CD4-positive, CD25-positive, alpha-beta regulatory T cell (primary cell): ENCODE measurements at regions not wholly inside any gene's neighbourhood (a gene's known extent, or its start where the extent isn't known, plus 50 kb on each side); places are given as distances from the start of the nearest gene placed in this dataset.

Experiments used
- ATAC-seq, 2 donors: fragments of 150-1000 bp; cut with Tn5 transposase; one replicate each; pipeline ENCODE4 v1.10.0; 2021; ENCODE audit warnings: low read depth in 2 of 2, moderate number of reproducible peaks in 2 of 2, moderate library complexity in 1 of 2
- DNase-seq, 3 donors: peaks; one replicate each; pipeline versions ENCODE4 v3.0.0 to v3.0.0-alpha.2; 2012 to 2022; ENCODE audit warnings: mixed read lengths in 1 of 3
- H3K27ac ChIP-seq: one replicate; pipeline ENCODE4 v1.7.0; 2013; ENCODE audit warnings: mild to moderate bottlenecking, low read length; ENCODE audit not compliant: insufficient read depth, poor library complexity, severe bottlenecking
- H3K27me3 ChIP-seq: one replicate; pipeline ENCODE4 v1.7.0; 2013; ENCODE audit warnings: low read length; ENCODE audit not compliant: control insufficient read depth, insufficient read depth
- H3K36me3 ChIP-seq: one replicate; pipeline ENCODE4 v1.7.0; 2013; ENCODE audit warnings: mild to moderate bottlenecking, low read length, moderate library complexity; ENCODE audit not compliant: control insufficient read depth, insufficient read depth
- H3K4me1 ChIP-seq: 2 replicates; pipeline ENCODE4 v1.7.0; 2013; ENCODE audit warnings: mild to moderate bottlenecking, low read length; ENCODE audit not compliant: insufficient read depth, control insufficient read depth, poor library complexity, severe bottlenecking
- H3K4me3 ChIP-seq: one replicate; pipeline ENCODE4 v1.7.0; 2013; ENCODE audit warnings: low read depth, mild to moderate bottlenecking, low read length, moderate library complexity
- H3K9me3 ChIP-seq, 2 experiments: 1 replicate in 1 of 2; 2 replicates in 1 of 2; pipeline ENCODE4 v1.7.0; 2013; ENCODE audit warnings: low read length in 2 of 2, mild to moderate bottlenecking in 1 of 2, moderate library complexity in 1 of 2; ENCODE audit not compliant: control insufficient read depth in 2 of 2
- H3K27ac Mint-ChIP-seq, 3 donors: one replicate each; pipeline ENCODE4 v1.8.0; 2020 to 2022; ENCODE audit warnings: mild to moderate bottlenecking in 3 of 3, mixed read lengths in 3 of 3, moderate library complexity in 2 of 3
- H3K27me3 Mint-ChIP-seq: one replicate; pipeline ENCODE4 v1.8.0; 2022; ENCODE audit warnings: mild to moderate bottlenecking, mixed read lengths
- H3K36me3 Mint-ChIP-seq: one replicate; pipeline ENCODE4 v1.8.0; 2020; ENCODE audit warnings: mixed read lengths
- H3K4me1 Mint-ChIP-seq, 4 donors: one replicate each; pipeline ENCODE4 v1.8.0; 2020 to 2022; ENCODE audit warnings: mixed read lengths in 4 of 4, mild to moderate bottlenecking in 1 of 4
- H3K4me3 Mint-ChIP-seq, 4 donors: one replicate each; pipeline ENCODE4 v1.8.0; 2020 to 2022; ENCODE audit warnings: mild to moderate bottlenecking in 4 of 4, mixed read lengths in 4 of 4, moderate library complexity in 3 of 4
- H3K9me3 Mint-ChIP-seq, 7 donors: one replicate each; pipeline ENCODE4 v1.8.0; 2020 to 2022; ENCODE audit warnings: mixed read lengths in 7 of 7, mild to moderate bottlenecking in 3 of 7, moderate library complexity in 2 of 7

- Histone ChIP-seq H3K4me3 (no peak overlapping the region), H3K9me3 (no peaks in the 10 kb centered on the region), H3K4me1 (no peaks in the 10 kb centered on the region), H3K36me3 (no peaks in the 10 kb centered on the region), H3K27ac (no peak overlapping the region), H3K27me3 (peaks cover 3% of the 10 kb centered on the region)
- H3K27ac Mint-ChIP-seq: no peak overlapping the region
- H3K4me3 Mint-ChIP-seq: no peak overlapping the region
- H3K4me1 Mint-ChIP-seq: peaks cover 0 to 5% (median 0%) of the 10 kb centered on the region in 4 donors
- H3K27me3 Mint-ChIP-seq: peaks cover 15% of the 10 kb centered on the region
- ATAC-seq: no peak
- H3K36me3 Mint-ChIP-seq: no peaks in the 10 kb centered on the region
- peaks cover 0 to 4% (median 0%) of the 10 kb centered on the region in 7 donors for H3K9me3 Mint-ChIP-seq
- DNase-seq: no peak
Observed at GRCh38 chr2:199602896-199603717, 145.4 kb upstream of the SATB2 start.

GRCh38 chr2:199602271-199602895 is 144.6 kb upstream of the SATB2 start:
- Histone ChIP-seq H3K4me3 (no peak overlapping the region), H3K36me3 (no peaks in the 10 kb centered on the region), H3K27ac (no peak overlapping the region), H3K4me1 (no peaks in the 10 kb centered on the region), H3K27me3 (peaks cover 3% of the 10 kb centered on the region), H3K9me3 (no peaks in the 10 kb centered on the region)
- Mint-ChIP-seq H3K4me1 (peaks cover 0 to 5% (median 0%) of the 10 kb centered on the region in 4 donors), H3K4me3 (no peak overlapping the region), H3K27ac (no peak overlapping the region), H3K36me3 (no peaks in the 10 kb centered on the region), H3K27me3 (peaks cover 14% of the 10 kb centered on the region), H3K9me3 (peaks cover 0 to 1% (median 0%) of the 10 kb centered on the region in 7 donors)
- ATAC-seq: no peak
- no peak for DNase-seq

GRCh38 chr2:199596549-199596948 is 138.8 kb upstream of the SATB2 start:
- Histone ChIP-seq H3K4me1 (no peaks in the 10 kb centered on the region), H3K9me3 (no peaks in the 10 kb centered on the region), H3K27ac (no peak overlapping the region), H3K4me3 (no peak overlapping the region), H3K27me3 (no peaks in the 10 kb centered on the region), H3K36me3 (no peaks in the 10 kb centered on the region)
- H3K27ac Mint-ChIP-seq: no peak overlapping the region
- no peak overlapping the region for H3K4me3 Mint-ChIP-seq
- H3K36me3 Mint-ChIP-seq: no peaks in the 10 kb centered on the region
- no peaks in the 10 kb centered on the region for H3K4me1 Mint-ChIP-seq
- ATAC-seq (no peak), DNase-seq (peak in 1 of 3 donors; percentile 9)
- no peaks in the 10 kb centered on the region for H3K9me3 Mint-ChIP-seq
- peaks cover 12% of the 10 kb centered on the region for H3K27me3 Mint-ChIP-seq

- DNase-seq (no peak), ATAC-seq (no peak)
- H3K36me3 ChIP-seq: no peaks in the 10 kb centered on the region
- no peak overlapping the region for H3K4me3 ChIP-seq
- H3K36me3 Mint-ChIP-seq: no peaks in the 10 kb centered on the region
- H3K9me3 ChIP-seq: no peaks in the 10 kb centered on the region
- no peaks in the 10 kb centered on the region for H3K27me3 ChIP-seq
- H3K9me3 Mint-ChIP-seq: no peaks in the 10 kb centered on the region
- H3K4me1 ChIP-seq: no peaks in the 10 kb centered on the region
- H3K27me3 Mint-ChIP-seq: peaks cover 12% of the 10 kb centered on the region
- no peak overlapping the region for H3K27ac Mint-ChIP-seq
- peak overlapping the region in 1 of 4 donors; percentile 15 for H3K4me3 Mint-ChIP-seq
- no peaks in the 10 kb centered on the region for H3K4me1 Mint-ChIP-seq
- no peak overlapping the region for H3K27ac ChIP-seq
Observed at GRCh38 chr2:199594443-199594842, 136.7 kb upstream of the SATB2 start.

- Mint-ChIP-seq H3K36me3 (no peaks in the 10 kb centered on the region), H3K4me3 (no peak overlapping the region), H3K9me3 (no peaks in the 10 kb centered on the region), H3K27ac (no peak overlapping the region), H3K4me1 (no peaks in the 10 kb centered on the region), H3K27me3 (peaks cover 4% of the 10 kb centered on the region)
- Histone ChIP-seq H3K9me3 (no peaks in the 10 kb centered on the region), H3K4me3 (no peak overlapping the region), H3K27me3 (no peaks in the 10 kb centered on the region), H3K27ac (no peak overlapping the region), H3K36me3 (no peaks in the 10 kb centered on the region), H3K4me1 (no peaks in the 10 kb centered on the region)
- no peak for ATAC-seq
- no peak for DNase-seq
Observed at GRCh38 chr2:199591826-199592225, 134.1 kb upstream of the SATB2 start.

GRCh38 chr2:199590321-199591203 is 132.8 kb upstream of the SATB2 start:
- ATAC-seq (no peak), DNase-seq (no peak)
- no peak overlapping the region for H3K27ac ChIP-seq
- Mint-ChIP-seq H3K27me3 (peaks cover 4% of the 10 kb centered on the region), H3K9me3 (no peaks in the 10 kb centered on the region), H3K4me3 (no peak overlapping the region), H3K36me3 (no peaks in the 10 kb centered on the region), H3K4me1 (no peaks in the 10 kb centered on the region), H3K27ac (no peak overlapping the region)
- no peaks in the 10 kb centered on the region for H3K4me1 ChIP-seq
- H3K4me3 ChIP-seq: no peak overlapping the region
- H3K27me3 ChIP-seq: no peaks in the 10 kb centered on the region
- no peaks in the 10 kb centered on the region for H3K9me3 ChIP-seq
- H3K36me3 ChIP-seq: no peaks in the 10 kb centered on the region

- peaks cover 4% of the 10 kb centered on the region for H3K27me3 Mint-ChIP-seq
- Histone ChIP-seq H3K4me1 (no peaks in the 10 kb centered on the region), H3K27me3 (no peaks in the 10 kb centered on the region), H3K9me3 (no peaks in the 10 kb centered on the region), H3K36me3 (no peaks in the 10 kb centered on the region), H3K4me3 (no peak overlapping the region), H3K27ac (no peak overlapping the region)
- ATAC-seq (no peak), DNase-seq (no peak)
- H3K9me3 Mint-ChIP-seq: no peaks in the 10 kb centered on the region
- no peaks in the 10 kb centered on the region for H3K36me3 Mint-ChIP-seq
- H3K4me1 Mint-ChIP-seq: no peaks in the 10 kb centered on the region
- no peak overlapping the region for H3K4me3 Mint-ChIP-seq
- H3K27ac Mint-ChIP-seq: no peak overlapping the region
Observed at GRCh38 chr2:199589306-199589705, 131.6 kb upstream of the SATB2 start.
